IPS-15b (cell line): ENCODE measurements at regions not wholly inside any gene's neighbourhood (a gene's known extent, or its start where the extent isn't known, plus 50 kb on each side); places are given as distances from the start of the nearest gene placed in this dataset.

ENCODE experiments used
- H3K27me3 ChIP-seq: one replicate; pipeline ENCODE4 v1.6.1; 2013; ENCODE audit warnings: low read length; ENCODE audit not compliant: control insufficient read depth, insufficient read depth
- H3K36me3 ChIP-seq: one replicate; pipeline ENCODE4 v1.6.1; 2013; ENCODE audit warnings: low read length; ENCODE audit not compliant: control insufficient read depth, insufficient read depth
- H3K4me1 ChIP-seq: one replicate; pipeline ENCODE4 v1.6.1; 2013; ENCODE audit warnings: mild to moderate bottlenecking, low read length; ENCODE audit not compliant: control insufficient read depth, insufficient read depth
- H3K4me3 ChIP-seq: one replicate; pipeline ENCODE4 v1.5.1; 2013; ENCODE audit warnings: low read depth, low read length
- H3K9ac ChIP-seq: one replicate; pipeline ENCODE4 v1.6.1; 2013; ENCODE audit warnings: low read depth, mild to moderate bottlenecking, low read length
- H3K9me3 ChIP-seq: one replicate; pipeline ENCODE4 v1.6.1; 2013; ENCODE audit warnings: mild to moderate bottlenecking, low read length; ENCODE audit not compliant: control insufficient read depth, insufficient read depth

- H3K4me1 ChIP-seq: peaks cover 19% of the 10 kb centered on the region
- H3K9ac ChIP-seq: no peak overlapping the region
- H3K36me3 ChIP-seq: no peaks in the 10 kb centered on the region
- no peaks in the 10 kb centered on the region for H3K9me3 ChIP-seq
- peaks cover 13% of the 10 kb centered on the region for H3K27me3 ChIP-seq
- no peak overlapping the region for H3K4me3 ChIP-seq
Observed at GRCh38 chr16:5979905-5980550, 882.4 kb upstream of the EEF2KMT start.

GRCh38 chr16:5977329-5977728, 879.7 kb upstream of the EEF2KMT start:
- Histone ChIP-seq H3K9me3 (no peaks in the 10 kb centered on the region), H3K36me3 (no peaks in the 10 kb centered on the region), H3K9ac (no peak overlapping the region)

GRCh38 chr16:5972747-5973146, 875.2 kb upstream of the EEF2KMT start:
- Histone ChIP-seq H3K27me3 (no peaks in the 10 kb centered on the region), H3K4me1 (no peaks in the 10 kb centered on the region), H3K4me3 (no peak overlapping the region), H3K9me3 (no peaks in the 10 kb centered on the region), H3K9ac (no peak overlapping the region), H3K36me3 (no peaks in the 10 kb centered on the region)

More at GRCh38 chr16:5977329-5977728, 879.7 kb upstream of the EEF2KMT start:
- H3K4me1 ChIP-seq: peaks cover 6% of the 10 kb centered on the region
- H3K4me3 ChIP-seq: no peak overlapping the region
- peaks cover 5% of the 10 kb centered on the region for H3K27me3 ChIP-seq

- Histone ChIP-seq H3K9me3 (no peaks in the 10 kb centered on the region), H3K9ac (no peak overlapping the region), H3K36me3 (no peaks in the 10 kb centered on the region), H3K4me1 (no peaks in the 10 kb centered on the region), H3K27me3 (no peaks in the 10 kb centered on the region), H3K4me3 (no peak overlapping the region)
Observed at GRCh38 chr16:5971924-5972323, 874.3 kb upstream of the EEF2KMT start.

GRCh38 chr16:5971106-5971505, 873.5 kb upstream of the EEF2KMT start:
- H3K27me3 ChIP-seq: no peaks in the 10 kb centered on the region
- peaks cover 3% of the 10 kb centered on the region for H3K4me1 ChIP-seq
- no peaks in the 10 kb centered on the region for H3K9me3 ChIP-seq
- no peaks in the 10 kb centered on the region for H3K36me3 ChIP-seq
- H3K9ac ChIP-seq: no peak overlapping the region
- no peak overlapping the region for H3K4me3 ChIP-seq

GRCh38 chr16:5966004-5966403, 868.4 kb upstream of the EEF2KMT start:
- no peaks in the 10 kb centered on the region for H3K9me3 ChIP-seq
- H3K27me3 ChIP-seq: no peaks in the 10 kb centered on the region
- no peak overlapping the region for H3K4me3 ChIP-seq
- no peaks in the 10 kb centered on the region for H3K36me3 ChIP-seq
- H3K9ac ChIP-seq: no peak overlapping the region
- H3K4me1 ChIP-seq: peaks cover 3% of the 10 kb centered on the region

DNA sequence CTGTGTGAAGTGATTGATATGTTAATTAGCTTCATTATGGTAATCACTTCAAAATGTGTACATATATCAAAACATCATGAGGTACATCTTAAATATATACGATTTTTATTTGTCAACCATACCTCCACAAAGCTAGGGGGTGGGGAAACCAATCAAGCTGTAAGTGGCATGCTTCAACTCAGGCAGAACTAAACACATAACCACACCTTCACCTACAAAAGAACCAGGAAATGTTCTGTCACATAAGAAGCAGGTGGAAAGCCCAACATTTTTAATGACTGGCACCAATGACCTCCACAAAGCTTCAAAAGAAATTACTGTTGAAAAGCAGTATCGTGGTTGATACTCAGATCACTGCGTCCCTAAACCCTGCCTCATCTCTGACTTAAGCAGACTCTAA, 867.7 kb upstream of the EEF2KMT start:
- Histone ChIP-seq H3K27me3 (no peaks in the 10 kb centered on the region), H3K36me3 (no peaks in the 10 kb centered on the region), H3K9ac (no peak overlapping the region), H3K4me3 (no peak overlapping the region), H3K4me1 (peaks cover 3% of the 10 kb centered on the region), H3K9me3 (no peaks in the 10 kb centered on the region)

GRCh38 chr16:5951486-5951885, 853.9 kb upstream of the EEF2KMT start:
- Histone ChIP-seq H3K9ac (no peak overlapping the region), H3K9me3 (no peaks in the 10 kb centered on the region), H3K4me1 (no peaks in the 10 kb centered on the region), H3K4me3 (no peak overlapping the region), H3K27me3 (no peaks in the 10 kb centered on the region), H3K36me3 (no peaks in the 10 kb centered on the region)

GRCh38 chr16:5944971-5945370, 847.4 kb upstream of the EEF2KMT start:
- no peaks in the 10 kb centered on the region for H3K4me1 ChIP-seq
- H3K9ac ChIP-seq: no peak overlapping the region
- no peaks in the 10 kb centered on the region for H3K9me3 ChIP-seq
- H3K27me3 ChIP-seq: no peaks in the 10 kb centered on the region
- H3K4me3 ChIP-seq: no peak overlapping the region
- no peaks in the 10 kb centered on the region for H3K36me3 ChIP-seq

GRCh38 chr16:5938607-5939006, 841.0 kb upstream of the EEF2KMT start:
- Histone ChIP-seq H3K4me3 (no peak overlapping the region), H3K36me3 (no peaks in the 10 kb centered on the region), H3K4me1 (peaks cover 7% of the 10 kb centered on the region), H3K9ac (no peak overlapping the region), H3K9me3 (no peaks in the 10 kb centered on the region), H3K27me3 (peaks cover 5% of the 10 kb centered on the region)

DNA sequence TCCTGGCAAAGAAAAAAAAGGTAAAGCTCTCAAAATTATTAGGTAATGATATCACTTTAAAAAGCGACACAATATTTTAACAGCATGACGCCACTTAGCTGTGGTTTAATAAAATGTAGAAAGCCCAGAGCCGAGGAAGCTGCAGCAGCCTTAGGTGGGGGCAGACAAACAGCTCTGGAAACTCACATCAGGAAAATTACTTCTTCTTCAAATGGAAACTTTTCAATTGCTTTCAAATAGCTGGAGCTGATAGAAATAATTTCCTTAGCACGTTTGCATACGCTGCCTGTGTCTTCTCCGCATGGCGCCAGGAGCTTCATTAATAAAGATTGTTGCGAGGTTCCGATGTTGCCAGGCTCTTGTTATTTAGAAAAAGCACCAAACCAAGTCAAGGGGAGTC, 835.3 kb upstream of the EEF2KMT start:
- H3K9ac ChIP-seq: no peak overlapping the region
- H3K36me3 ChIP-seq: no peaks in the 10 kb centered on the region
- peak overlapping the region; percentile 20 for H3K4me3 ChIP-seq
- H3K4me1 ChIP-seq: peaks cover 33% of the 10 kb centered on the region
- H3K9me3 ChIP-seq: no peaks in the 10 kb centered on the region
- peaks cover 28% of the 10 kb centered on the region for H3K27me3 ChIP-seq

- H3K4me1 ChIP-seq: peaks cover 42% of the 10 kb centered on the region
- no peaks in the 10 kb centered on the region for H3K36me3 ChIP-seq
- no peak overlapping the region for H3K4me3 ChIP-seq
- H3K9me3 ChIP-seq: no peaks in the 10 kb centered on the region
- peaks cover 35% of the 10 kb centered on the region for H3K27me3 ChIP-seq
- H3K9ac ChIP-seq: no peak overlapping the region
Observed at GRCh38 chr16:5928476-5929065, 831.0 kb upstream of the EEF2KMT start.
